HG03565 (cell line): ENCODE measurements at regions not wholly inside any gene's neighbourhood (a gene's known extent, or its start where the extent isn't known, plus 50 kb on each side); places are given as distances from the start of the nearest gene placed in this dataset.
"Not testable (repeated sequence)": the region's sequence is repeated elsewhere in the genome, so short reads cannot be mapped to it uniquely, and the experiment has no call there.

Experiments used
- ATAC-seq: cut with Tn5 transposase; IDR thresholded peaks from one replicate; pipeline ENCODE4 v1.9.1; 2021; ENCODE audit warnings: mild to moderate bottlenecking, moderate library complexity; ENCODE audit not compliant: unreplicated experiment

- ATAC-seq, result no peak
Observed at GRCh38 chr2:234409590-234409989, 87.3 kb downstream of the ARL4C start.

GRCh38 chr2:234406085-234406484 lies 90.8 kb downstream of the ARL4C start:
- no peak for ATAC-seq

GRCh38 chr2:234405462-234405861 lies 91.4 kb downstream of the ARL4C start:
- ATAC-seq, result no peak

GRCh38 chr2:234404957-234405356 lies 91.9 kb downstream of the ARL4C start:
- ATAC-seq, result no peak

- ATAC-seq, result no peak
Observed at GRCh38 chr2:234403751-234404150, 93.1 kb downstream of the ARL4C start.

GRCh38 chr2:234403074-234403473 lies 93.8 kb downstream of the ARL4C start:
- ATAC-seq, result no peak

- ATAC-seq, result no peak
Observed at GRCh38 chr2:234401426-234401825, 95.5 kb downstream of the ARL4C start.

- no peak for ATAC-seq
Observed at GRCh38 chr2:234399451-234400246, 97.2 kb downstream of the ARL4C start.

- ATAC-seq, result no peak
Observed at GRCh38 chr2:234398531-234398930, 98.3 kb downstream of the ARL4C start.

GRCh38 chr2:234395891-234396420 lies 100.9 kb downstream of the ARL4C start:
- ATAC-seq, result no peak

GRCh38 chr2:234394450-234394849 lies 102.4 kb downstream of the ARL4C start:
- ATAC-seq, result no peak

- ATAC-seq, result no peak
Observed at GRCh38 chr2:234393354-234393753, 103.5 kb downstream of the ARL4C start.

- ATAC-seq, result no peak
Observed at GRCh38 chr2:234392041-234392615, 104.8 kb downstream of the ARL4C start.

- no peak for ATAC-seq
Observed at GRCh38 chr2:234391625-234392024, 105.3 kb downstream of the ARL4C start.

- ATAC-seq, result not testable (repeated sequence)
Observed at GRCh38 chr2:234389661-234390060, 107.2 kb downstream of the ARL4C start.

- ATAC-seq, result no peak
Observed at GRCh38 chr2:234388591-234388990, 108.3 kb downstream of the ARL4C start.

GRCh38 chr2:234386971-234387370 lies 109.9 kb downstream of the ARL4C start:
- ATAC-seq, result no peak

- no peak for ATAC-seq
Observed at GRCh38 chr2:234382131-234382530, 114.8 kb downstream of the ARL4C start.

- not testable (repeated sequence) for ATAC-seq
Observed at GRCh38 chr2:234378958-234379357, 117.9 kb downstream of the ARL4C start.

- ATAC-seq, result no peak
Observed at GRCh38 chr2:234378440-234378839, 118.4 kb downstream of the ARL4C start.

GRCh38 chr2:234377761-234378391 lies 119.0 kb downstream of the ARL4C start:
- ATAC-seq, result no peak

- no peak for ATAC-seq
Observed at GRCh38 chr2:234376229-234376628, 120.7 kb downstream of the ARL4C start.
